GM12865 (cell line): ENCODE measurements at regions not wholly inside any gene's neighbourhood (a gene's known extent, or its start where the extent isn't known, plus 50 kb on each side); places are given as distances from the start of the nearest gene placed in this dataset.

Experiments used
- DNase-seq: peaks from one replicate; pipeline ENCODE4 v3.0.0; 2010; ENCODE audit warnings: low read depth
- H3K4me3 ChIP-seq: 2 replicates; pipeline ENCODE4 v1.5.1; 2011; ENCODE audit warnings: mild to moderate bottlenecking, low read depth, low read length, control low read depth
- CTCF ChIP-seq: IDR thresholded peaks from 2 replicates; pipeline ENCODE4 v1.5.1; 2011; ENCODE audit warnings: low read length, control low read depth, low read depth, inconsistent platforms; ENCODE audit not compliant: insufficient read depth; ENCODE audit errors: missing control alignments

GRCh38 chr10:108064746-108065260, 900.3 kb upstream of the SORCS1 start:
- DNase-seq: no peak
- no peak for TF ChIP-seq CTCF
- no peak overlapping the region for H3K4me3 ChIP-seq

- DNase-seq: no peak
- TF ChIP-seq CTCF: no peak
These were observed 895.7 kb upstream of the SORCS1 start for GRCh38 chr10:108060246-108060645.

GRCh38 chr10:108055506-108055905, 891.0 kb upstream of the SORCS1 start:
- DNase-seq: no peak
- TF ChIP-seq CTCF: no peak
- no peak overlapping the region for H3K4me3 ChIP-seq

More at GRCh38 chr10:108060246-108060645, 895.7 kb upstream of the SORCS1 start:
- H3K4me3 ChIP-seq: no peak overlapping the region

GRCh38 chr10:108052981-108053380, 888.5 kb upstream of the SORCS1 start:
- DNase-seq: peak; percentile 38
- no peak for TF ChIP-seq CTCF
- H3K4me3 ChIP-seq: no peak overlapping the region

GRCh38 chr10:108051218-108051617, 886.7 kb upstream of the SORCS1 start:
- no peak for DNase-seq
- H3K4me3 ChIP-seq: no peak overlapping the region
- no peak for TF ChIP-seq CTCF

GRCh38 chr10:108050626-108051025, 886.1 kb upstream of the SORCS1 start:
- no peak for TF ChIP-seq CTCF
- no peak overlapping the region for H3K4me3 ChIP-seq
- DNase-seq: no peak

- peak; percentile 60 for DNase-seq
- H3K4me3 ChIP-seq: no peak overlapping the region
- TF ChIP-seq CTCF: no peak
These were observed 885.2 kb upstream of the SORCS1 start for GRCh38 chr10:108049668-108050067.
